GM23338 (cell line): ENCODE measurements at regions not wholly inside any gene's neighbourhood (a gene's known extent, or its start where the extent isn't known, plus 50 kb on each side); places are given as distances from the start of the nearest gene placed in this dataset.

Experiments
- CREB1 ChIP-seq: fragments of 250-450 bp; sonication (Bioruptor Pico); IDR thresholded peaks from 2 replicates; pipeline ENCODE4 v1.5.0; 2020; ENCODE audit warnings: low read depth, mild to moderate bottlenecking, moderate library complexity
- CTCF ChIP-seq, 2 experiments: fragments of 200-600 bp in 1 of 2; sonication (generic) in 1 of 2; conservative IDR thresholded peaks; 2 replicates each; pipeline versions ENCODE4 v1.5.1 to v1.6.1; 2016 to 2017; ENCODE audit warnings: antibody characterized with exemption in 2 of 2, low read depth in 2 of 2, mild to moderate bottlenecking in 2 of 2, moderate library complexity in 1 of 2
- ETS1 ChIP-seq: IDR thresholded peaks from 2 replicates; pipeline ENCODE4 v1.6.1; 2016; ENCODE audit warnings: antibody characterized with exemption
- EZH2 ChIP-seq: fragments of 200-600 bp; sonication (generic); IDR thresholded peaks from one replicate; pipeline ENCODE4 v1.8.0; 2017; ENCODE audit warnings: antibody characterized with exemption, mild to moderate bottlenecking, low read depth; ENCODE audit not compliant: unreplicated experiment
- EZH2phosphoT487 ChIP-seq: fragments of 200-600 bp; sonication (generic); IDR thresholded peaks from one replicate; pipeline ENCODE4 v1.8.1; 2018; ENCODE audit warnings: antibody characterized with exemption; ENCODE audit not compliant: unreplicated experiment
- JUNB ChIP-seq: IDR thresholded peaks from one replicate; pipeline ENCODE4 v1.6.1; 2016; ENCODE audit warnings: antibody characterized with exemption; ENCODE audit not compliant: unreplicated experiment
- NANOG ChIP-seq: IDR thresholded peaks from 2 replicates; pipeline ENCODE4 v1.6.1; 2016; ENCODE audit warnings: antibody characterized with exemption, borderline replicate concordance
- POLR2AphosphoS5 ChIP-seq: IDR thresholded peaks from 2 replicates; pipeline ENCODE4 v1.6.1; 2016; ENCODE audit warnings: antibody characterized with exemption, low read depth
- REST ChIP-seq: IDR thresholded peaks from one replicate; pipeline ENCODE4 v1.6.1; 2018; ENCODE audit warnings: antibody characterized with exemption; ENCODE audit not compliant: unreplicated experiment
- STAT1 ChIP-seq: IDR thresholded peaks from one replicate; pipeline ENCODE4 v1.6.1; 2016; ENCODE audit warnings: antibody characterized with exemption; ENCODE audit not compliant: unreplicated experiment
- ZNF114 ChIP-seq: fragments of 250-450 bp; sonication (Bioruptor Pico); IDR thresholded peaks from 2 replicates; pipeline ENCODE4 v1.5.0; 2020; ENCODE audit warnings: mild to moderate bottlenecking, moderate library complexity
- ZNF331 ChIP-seq: fragments of 250-450 bp; sonication (Bioruptor Pico); IDR thresholded peaks from 2 replicates; pipeline ENCODE4 v1.5.0; 2020; ENCODE audit warnings: low read depth, mild to moderate bottlenecking, moderate library complexity
- ZNF462 ChIP-seq: fragments of 250-450 bp; sonication (Bioruptor Pico); IDR thresholded peaks from 2 replicates; pipeline ENCODE4 v1.5.0; 2020; ENCODE audit warnings: mild to moderate bottlenecking, moderate library complexity

- TF ChIP-seq CTCF (conservative IDR thresholded peaks at IDR 0.05; ENCODE audit: low read depth in 2 of 2), result no peak
- no peak for TF ChIP-seq EZH2
- no peak for TF ChIP-seq EZH2phosphoT487
- TF ChIP-seq REST, result no peak
- no peak for TF ChIP-seq ETS1
- TF ChIP-seq POLR2AphosphoS5, result no peak
- TF ChIP-seq JUNB, result no peak
- no peak for TF ChIP-seq CREB1 (CRISPR knock-in tag)
- TF ChIP-seq STAT1, result no peak
- no peak for TF ChIP-seq ZNF114 (CRISPR knock-in tag)
- TF ChIP-seq ZNF462 (CRISPR knock-in tag), result no peak
- no peak for TF ChIP-seq ZNF331 (CRISPR knock-in tag)
- no peak for TF ChIP-seq NANOG
Measured at GRCh38 chr1:2905356-2905755, 103.9 kb upstream of the TTC34 start.
